SJSA1 (cell line): ENCODE measurements at regions not wholly inside any gene's neighbourhood (a gene's known extent, or its start where the extent isn't known, plus 50 kb on each side); places are given as distances from the start of the nearest gene placed in this dataset.

ENCODE experiments used
- DNase-seq, 2 experiments: peaks; one replicate each; pipeline ENCODE4 v3.0.0-alpha.2; 2015 to 2020; ENCODE audit warnings: low spot score in 2 of 2, low read depth in 1 of 2
- H3K27ac ChIP-seq: fragments of 250-450 bp; sonication (Bioruptor Pico); 2 replicates; pipeline ENCODE4 v1.5.1; 2020; ENCODE audit warnings: mild to moderate bottlenecking, moderate library complexity
- H3K27me3 ChIP-seq: fragments of 250-450 bp; sonication (Bioruptor Pico); replicated peaks from 2 replicates; pipeline ENCODE4 v1.5.1; 2020; ENCODE audit warnings: mild to moderate bottlenecking, moderate library complexity
- H3K36me3 ChIP-seq: fragments of 250-450 bp; sonication (Bioruptor Pico); 2 replicates; pipeline ENCODE4 v1.5.1; 2020; ENCODE audit warnings: mild to moderate bottlenecking
- H3K4me1 ChIP-seq: fragments of 250-450 bp; sonication (Bioruptor Pico); replicated peaks from 2 replicates; pipeline ENCODE4 v1.6.1; 2021; ENCODE audit warnings: mild to moderate bottlenecking
- H3K4me3 ChIP-seq: fragments of 250-450 bp; sonication (Bioruptor Pico); 2 replicates; pipeline ENCODE4 v1.5.1; 2020; ENCODE audit warnings: mild to moderate bottlenecking
- H3K9me3 ChIP-seq: fragments of 250-450 bp; sonication (Bioruptor Pico); replicated peaks from 2 replicates; pipeline ENCODE4 v1.5.1; 2020; ENCODE audit warnings: mild to moderate bottlenecking

- Histone ChIP-seq H3K4me1 (no peaks in the 10 kb centered on the region; the same call in 1 of the 2 replicates), H3K4me3 (no peak overlapping the region), H3K9me3 (no peaks in the 10 kb centered on the region), H3K27me3 (no peaks in the 10 kb centered on the region), H3K36me3 (no peaks in the 10 kb centered on the region), H3K27ac (no peak overlapping the region)
- DNase-seq: no peak
Observed at GRCh38 chr15:39445931-39446330, 134.9 kb upstream of the THBS1 start.

DNA sequence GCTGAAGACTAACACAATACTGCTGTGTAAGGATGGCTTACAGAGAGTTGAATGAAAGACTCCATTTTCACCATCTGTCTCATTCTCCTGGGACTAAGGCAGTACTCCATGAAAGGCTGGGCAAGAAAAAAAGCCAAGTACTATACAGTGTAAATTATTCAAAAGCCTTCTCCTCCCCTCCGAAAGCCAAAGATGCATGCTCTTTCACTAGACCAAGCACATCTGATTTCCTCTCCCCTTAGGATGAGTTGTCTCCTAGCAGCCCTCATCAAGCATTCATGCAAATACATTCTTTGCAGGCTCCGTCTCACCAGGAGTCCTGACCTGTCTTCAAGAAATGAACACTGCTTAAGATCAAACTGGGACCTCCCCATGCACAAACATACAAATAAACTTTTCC, 133.5 kb upstream of the THBS1 start:
- H3K36me3 ChIP-seq: no peaks in the 10 kb centered on the region
- H3K27ac ChIP-seq: no peak overlapping the region
- no peaks in the 10 kb centered on the region for H3K27me3 ChIP-seq
- H3K4me3 ChIP-seq: no peak overlapping the region
- no peaks in the 10 kb centered on the region for H3K9me3 ChIP-seq
- H3K4me1 ChIP-seq: no peaks in the 10 kb centered on the region; the same call in 1 of the 2 replicates
- no peak for DNase-seq

GRCh38 chr15:39447881-39448280, 133.0 kb upstream of the THBS1 start:
- H3K4me1 ChIP-seq: no peaks in the 10 kb centered on the region; the same call in 1 of the 2 replicates
- no peak for DNase-seq
- H3K9me3 ChIP-seq: no peaks in the 10 kb centered on the region
- no peak overlapping the region for H3K4me3 ChIP-seq
- no peak overlapping the region for H3K27ac ChIP-seq
- H3K36me3 ChIP-seq: no peaks in the 10 kb centered on the region
- no peaks in the 10 kb centered on the region for H3K27me3 ChIP-seq

GRCh38 chr15:39448409-39448808, 132.5 kb upstream of the THBS1 start:
- Histone ChIP-seq H3K4me3 (no peak overlapping the region), H3K36me3 (no peaks in the 10 kb centered on the region), H3K9me3 (no peaks in the 10 kb centered on the region), H3K4me1 (no peaks in the 10 kb centered on the region; the same call in 1 of the 2 replicates), H3K27ac (no peak overlapping the region), H3K27me3 (no peaks in the 10 kb centered on the region)
- no peak for DNase-seq

DNA sequence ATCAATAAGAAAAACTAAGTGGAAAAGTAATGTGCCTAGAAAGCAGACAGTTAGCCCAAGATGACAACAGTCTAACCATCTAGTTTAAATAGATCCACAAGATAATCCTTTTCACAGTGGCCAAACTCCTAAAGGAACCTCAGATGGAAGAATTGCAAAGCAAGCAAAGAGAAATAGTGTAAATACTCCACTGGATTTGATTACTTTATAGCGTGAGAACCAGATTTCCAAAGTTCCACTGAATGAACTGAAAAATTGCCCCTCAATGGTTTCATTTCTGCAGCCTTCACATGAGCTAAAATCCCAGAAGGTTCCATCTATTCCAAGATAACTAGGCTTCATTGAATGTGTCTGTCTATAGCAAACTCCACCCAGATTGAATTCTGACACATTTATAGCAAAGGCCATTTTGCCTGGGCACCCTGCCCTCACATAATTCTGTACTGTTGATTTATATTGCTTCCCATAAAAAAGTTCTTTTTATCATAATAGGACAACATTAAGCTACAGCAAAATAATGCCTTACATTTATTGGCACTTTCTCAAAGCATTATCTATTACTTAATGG, 129.7 kb upstream of the THBS1 start:
- Histone ChIP-seq H3K4me3 (no peak overlapping the region), H3K9me3 (no peaks in the 10 kb centered on the region), H3K36me3 (no peaks in the 10 kb centered on the region), H3K27ac (no peak overlapping the region), H3K27me3 (no peaks in the 10 kb centered on the region), H3K4me1 (peaks cover 8% of the 10 kb centered on the region)
- DNase-seq: no peak

GRCh38 chr15:39451871-39452270, 129.0 kb upstream of the THBS1 start:
- Histone ChIP-seq H3K4me1 (peaks cover 8% of the 10 kb centered on the region), H3K27ac (no peak overlapping the region), H3K27me3 (no peaks in the 10 kb centered on the region), H3K4me3 (no peak overlapping the region), H3K36me3 (no peaks in the 10 kb centered on the region), H3K9me3 (no peaks in the 10 kb centered on the region)
- no peak for DNase-seq

- Histone ChIP-seq H3K9me3 (no peaks in the 10 kb centered on the region), H3K27me3 (no peaks in the 10 kb centered on the region), H3K27ac (no peak overlapping the region), H3K4me1 (peaks cover 8% of the 10 kb centered on the region), H3K36me3 (no peaks in the 10 kb centered on the region), H3K4me3 (no peak overlapping the region)
- no peak for DNase-seq
Observed at GRCh38 chr15:39453620-39454019, 127.3 kb upstream of the THBS1 start.

GRCh38 chr15:39454189-39454986, 126.5 kb upstream of the THBS1 start:
- H3K4me1 ChIP-seq: peaks cover 8% of the 10 kb centered on the region
- H3K27ac ChIP-seq: no peak overlapping the region
- H3K4me3 ChIP-seq: no peak overlapping the region
- no peaks in the 10 kb centered on the region for H3K27me3 ChIP-seq
- no peaks in the 10 kb centered on the region for H3K9me3 ChIP-seq
- no peaks in the 10 kb centered on the region for H3K36me3 ChIP-seq
- no peak for DNase-seq

DNA sequence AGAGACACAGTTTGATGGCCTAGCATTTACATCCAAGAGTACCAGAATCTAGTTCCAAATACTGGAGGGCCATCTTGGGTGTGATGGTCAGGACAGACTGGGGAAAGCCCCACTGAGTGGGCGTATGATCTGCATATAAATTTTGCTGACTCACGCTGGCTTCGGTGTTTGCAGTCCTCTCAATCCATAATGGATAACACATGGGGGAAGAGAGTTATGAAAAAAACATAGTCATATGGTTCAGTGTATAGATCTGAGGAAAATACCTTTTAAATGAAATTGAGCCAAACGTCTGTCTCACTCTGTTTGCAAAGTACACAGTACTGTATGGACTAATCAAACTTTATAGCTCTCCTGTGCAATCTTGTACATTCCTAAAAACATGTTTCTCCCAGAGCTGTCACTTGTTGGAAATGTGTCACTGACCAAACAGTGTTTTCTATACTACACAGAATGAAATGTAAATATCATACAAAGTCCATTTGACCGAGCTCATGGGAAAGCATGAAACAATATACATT, 125.3 kb upstream of the THBS1 start:
- Histone ChIP-seq H3K4me1 (peaks cover 8% of the 10 kb centered on the region), H3K9me3 (no peaks in the 10 kb centered on the region), H3K27ac (no peak overlapping the region), H3K36me3 (no peaks in the 10 kb centered on the region), H3K27me3 (no peaks in the 10 kb centered on the region), H3K4me3 (no peak overlapping the region)
- peak in 1 of 2 experiments; percentile 15 for DNase-seq

DNA sequence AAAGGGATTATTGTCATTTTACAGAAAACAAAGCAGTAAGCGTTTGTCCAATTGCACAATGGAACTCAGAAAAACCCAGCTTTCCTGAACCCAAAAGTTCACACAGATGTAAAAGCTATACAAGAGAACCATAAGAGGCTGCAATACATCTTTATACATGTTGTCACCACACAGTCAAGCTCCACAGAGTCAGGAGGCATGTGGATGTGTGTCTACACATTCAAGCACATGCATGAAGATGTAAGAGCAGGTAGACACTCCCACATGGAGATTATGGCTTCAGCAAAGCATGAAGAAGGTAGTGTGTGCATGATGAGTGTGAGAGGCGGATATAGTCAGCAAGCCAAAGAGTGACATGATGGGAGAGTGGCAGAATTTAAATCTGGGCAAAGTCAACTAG, 124.7 kb upstream of the THBS1 start:
- no peak for DNase-seq
- Histone ChIP-seq H3K36me3 (no peaks in the 10 kb centered on the region), H3K9me3 (no peaks in the 10 kb centered on the region), H3K4me3 (no peak overlapping the region), H3K27me3 (no peaks in the 10 kb centered on the region), H3K4me1 (peaks cover 8% of the 10 kb centered on the region), H3K27ac (no peak overlapping the region)

DNA sequence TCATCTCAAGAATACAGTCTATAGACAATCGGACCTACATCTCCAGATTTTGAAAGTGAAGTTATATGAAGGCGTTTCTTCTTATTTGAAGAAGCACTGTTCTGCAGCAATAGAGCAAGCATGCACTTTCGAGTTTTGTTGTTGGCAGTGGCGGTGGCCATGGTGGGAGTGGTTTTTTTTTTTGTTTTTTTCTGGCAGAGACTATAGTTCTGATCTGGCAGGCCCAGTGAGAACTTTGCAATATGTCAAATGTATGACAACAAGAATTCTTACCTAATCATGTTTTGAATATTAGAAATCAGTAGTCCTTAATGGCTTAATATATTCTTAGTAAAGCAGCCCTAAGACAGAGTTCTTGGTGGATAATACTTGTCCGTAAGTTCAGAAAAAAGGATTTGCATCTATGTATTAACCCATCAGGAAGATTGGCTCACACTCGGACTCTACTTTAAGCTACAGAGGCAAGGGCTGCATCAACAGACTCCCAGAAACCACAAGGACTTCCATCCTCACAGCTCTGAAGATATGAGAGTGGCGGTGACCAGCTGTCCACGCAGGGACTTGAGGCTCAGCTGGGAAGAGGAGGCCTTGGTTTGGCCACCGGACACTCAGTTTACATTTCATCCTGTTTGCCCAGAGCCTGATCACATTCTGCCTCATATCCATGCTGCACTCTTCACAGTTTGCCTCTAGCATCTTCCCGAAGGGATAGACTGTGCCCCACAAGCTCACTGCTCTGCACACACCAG, 124.1 kb upstream of the THBS1 start:
- Histone ChIP-seq H3K27ac (no peak overlapping the region), H3K4me3 (no peak overlapping the region), H3K36me3 (no peaks in the 10 kb centered on the region), H3K4me1 (peaks cover 8% of the 10 kb centered on the region), H3K9me3 (no peaks in the 10 kb centered on the region), H3K27me3 (no peaks in the 10 kb centered on the region)
- DNase-seq: no peak

GRCh38 chr15:39458131-39458530, 122.7 kb upstream of the THBS1 start:
- Histone ChIP-seq H3K4me1 (peaks cover 8% of the 10 kb centered on the region), H3K9me3 (no peaks in the 10 kb centered on the region), H3K27me3 (no peaks in the 10 kb centered on the region), H3K27ac (no peak overlapping the region), H3K4me3 (no peak overlapping the region), H3K36me3 (no peaks in the 10 kb centered on the region)
- no peak for DNase-seq

DNA sequence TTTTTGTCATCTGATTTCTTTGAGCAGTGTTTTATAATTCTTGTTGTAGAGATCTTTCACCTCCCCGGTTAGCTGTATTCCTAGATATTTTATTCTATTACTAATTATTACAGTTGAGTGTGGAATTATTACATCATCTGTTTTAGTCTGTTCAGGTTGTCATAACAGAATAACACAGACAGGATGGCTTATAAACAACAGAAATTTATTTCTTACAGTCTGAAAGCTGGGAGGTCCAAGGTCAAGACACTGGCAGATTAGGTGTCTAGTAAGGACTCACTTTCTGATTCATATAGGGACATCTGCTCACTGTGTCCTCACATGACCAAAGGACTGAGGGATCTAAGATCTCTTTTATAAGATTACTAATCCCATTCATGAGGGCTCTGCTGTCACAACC, 121.3 kb upstream of the THBS1 start:
- Histone ChIP-seq H3K27ac (no peak overlapping the region), H3K9me3 (no peaks in the 10 kb centered on the region), H3K27me3 (no peaks in the 10 kb centered on the region), H3K4me1 (peaks cover 8% of the 10 kb centered on the region), H3K4me3 (no peak overlapping the region), H3K36me3 (no peaks in the 10 kb centered on the region)
- DNase-seq: no peak

- Histone ChIP-seq H3K9me3 (peaks cover 6% of the 10 kb centered on the region; the same call in 1 of the 2 replicates), H3K27me3 (no peaks in the 10 kb centered on the region), H3K36me3 (no peaks in the 10 kb centered on the region), H3K4me1 (no peaks in the 10 kb centered on the region; the same call in 1 of the 2 replicates), H3K4me3 (no peak overlapping the region), H3K27ac (no peak overlapping the region)
- DNase-seq: no peak
Observed at GRCh38 chr15:39460748-39461147, 120.1 kb upstream of the THBS1 start.
